ENCODE measurements at regions not wholly inside any gene's neighbourhood (a gene's known extent, or its start where the extent isn't known, plus 50 kb on each side); places are given as distances from the start of the nearest gene placed in this dataset.
A peak's percentile ranks its signal among the peaks of the same experiment; 100 is the strongest.

GRCh38 chr16:85328676-85329058 lies 216.4 kb upstream of the CIBAR2 start:
- no peak for DNase-seq

GRCh38 chr16:85329059-85329812 lies 217.0 kb upstream of the CIBAR2 start:
- no peak for DNase-seq

- DNase-seq: no peak
Measured at GRCh38 chr16:85330006-85330693, 217.9 kb upstream of the CIBAR2 start.

GRCh38 chr16:85330694-85331188 lies 218.5 kb upstream of the CIBAR2 start:
- peak; percentile 59 to 70 for DNase-seq

GRCh38 chr16:85331688-85332087 lies 219.4 kb upstream of the CIBAR2 start:
- DNase-seq: no peak

- DNase-seq: no peak
Measured at GRCh38 chr16:85332175-85332574, 219.9 kb upstream of the CIBAR2 start.

- DNase-seq: no peak
Measured at GRCh38 chr16:85333337-85333736, 221.1 kb upstream of the CIBAR2 start.

- DNase-seq: peak in 1 of 2 donors; percentile 19
Measured at GRCh38 chr16:85333744-85334640, 221.7 kb upstream of the CIBAR2 start.

- DNase-seq: no peak
Measured at GRCh38 chr16:85334718-85335583, 222.7 kb upstream of the CIBAR2 start.

GRCh38 chr16:85335584-85336491 lies 223.6 kb upstream of the CIBAR2 start:
- no peak for DNase-seq

- DNase-seq: no peak
Measured at GRCh38 chr16:85337910-85338637, 225.8 kb upstream of the CIBAR2 start.

GRCh38 chr16:85338638-85338982 lies 226.3 kb upstream of the CIBAR2 start:
- DNase-seq: no peak

GRCh38 chr16:85338989-85339685 lies 226.9 kb upstream of the CIBAR2 start:
- DNase-seq: no peak

GRCh38 chr16:85341972-85342695 lies 229.9 kb upstream of the CIBAR2 start:
- no peak for DNase-seq

GRCh38 chr16:85344502-85345128 lies 232.3 kb upstream of the CIBAR2 start:
- DNase-seq: no peak

GRCh38 chr16:85345129-85345639 lies 232.9 kb upstream of the CIBAR2 start:
- no peak for DNase-seq

- DNase-seq: no peak
Measured at GRCh38 chr16:85346404-85347212, 234.3 kb upstream of the CIBAR2 start.
